ENCODE measurements at regions not wholly inside any gene's neighbourhood (a gene's known extent, or its start where the extent isn't known, plus 50 kb on each side); places are given as distances from the start of the nearest gene placed in this dataset.

DNA sequence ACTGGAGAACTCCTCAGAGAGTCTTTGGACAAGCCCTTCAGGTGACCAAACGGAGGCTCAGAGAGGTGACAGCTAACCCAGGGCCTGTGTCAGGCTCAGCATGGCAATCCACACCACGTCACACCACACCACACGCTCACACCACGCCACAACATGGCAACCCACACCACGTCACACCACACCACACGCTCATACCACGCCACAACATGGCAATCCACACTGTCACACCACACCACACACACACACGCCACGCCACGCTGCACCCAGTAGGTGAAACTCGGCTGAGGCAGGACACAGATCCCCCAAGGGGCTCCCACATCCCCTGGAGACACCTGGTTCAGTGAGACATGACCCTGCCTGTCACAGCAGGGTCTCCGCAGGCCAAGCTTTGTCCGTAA is 107.3 kb downstream of the PDGFA start:
- TF ChIP-seq, protein P1, sequence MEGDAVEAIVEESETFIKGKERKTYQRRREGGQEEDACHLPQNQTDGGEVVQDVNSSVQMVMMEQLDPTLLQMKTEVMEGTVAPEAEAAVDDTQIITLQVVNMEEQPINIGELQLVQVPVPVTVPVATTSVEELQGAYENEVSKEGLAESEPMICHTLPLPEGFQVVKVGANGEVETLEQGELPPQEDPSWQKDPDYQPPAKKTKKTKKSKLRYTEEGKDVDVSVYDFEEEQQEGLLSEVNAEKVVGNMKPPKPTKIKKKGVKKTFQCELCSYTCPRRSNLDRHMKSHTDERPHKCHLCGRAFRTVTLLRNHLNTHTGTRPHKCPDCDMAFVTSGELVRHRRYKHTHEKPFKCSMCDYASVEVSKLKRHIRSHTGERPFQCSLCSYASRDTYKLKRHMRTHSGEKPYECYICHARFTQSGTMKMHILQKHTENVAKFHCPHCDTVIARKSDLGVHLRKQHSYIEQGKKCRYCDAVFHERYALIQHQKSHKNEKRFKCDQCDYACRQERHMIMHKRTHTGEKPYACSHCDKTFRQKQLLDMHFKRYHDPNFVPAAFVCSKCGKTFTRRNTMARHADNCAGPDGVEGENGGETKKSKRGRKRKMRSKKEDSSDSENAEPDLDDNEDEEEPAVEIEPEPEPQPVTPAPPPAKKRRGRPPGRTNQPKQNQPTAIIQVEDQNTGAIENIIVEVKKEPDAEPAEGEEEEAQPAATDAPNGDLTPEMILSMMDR (IDR thresholded peaks at IDR 0.05 in 8 of 11, conservative IDR thresholded peaks at IDR 0.05 in 3 of 11), result no peak
- TF ChIP-seq POLR2AphosphoS5 (IDR thresholded peaks at IDR 0.05) (no peak), POLR2A (IDR thresholded peaks at IDR 0.05) (no peak)
